ENCODE measurements at regions not wholly inside any gene's neighbourhood (a gene's known extent, or its start where the extent isn't known, plus 50 kb on each side); places are given as distances from the start of the nearest gene placed in this dataset.

- Histone ChIP-seq H3K27me3 (replicated peaks in 1 of 4; ENCODE audit: control extremely low read depth in 1 of 4, control insufficient read depth in 3 of 4, insufficient read depth in 4 of 4, low read length in 3 of 4) (no peaks in the 10 kb centered on the region), H3K9ac (ENCODE audit: low read length) (no peak overlapping the region), H3K79me2 (ENCODE audit: control insufficient read depth, insufficient read depth, low read length) (no peaks in the 10 kb centered on the region), H3K27ac (ENCODE audit: low read length in 2 of 2) (no peak overlapping the region), H2AFZ (ENCODE audit: insufficient read depth, low read depth, low read length, poor library complexity, severe bottlenecking) (no peak overlapping the region), H3K9me3 (ENCODE audit: control extremely low read depth in 1 of 3, control insufficient read depth in 2 of 3, insufficient read depth in 1 of 3, low read length in 2 of 3) (no peaks in the 10 kb centered on the region), H4K20me1 (ENCODE audit: control insufficient read depth, insufficient read depth, low read length, poor library complexity, severe bottlenecking) (no peaks in the 10 kb centered on the region), H3K4me2 (replicated peaks; ENCODE audit: low read depth, low read length, poor library complexity, severe bottlenecking) (no peak overlapping the region), H3K4me3 (ENCODE audit: control extremely low read depth in 1 of 5, extremely low read depth in 1 of 5, insufficient read depth in 1 of 5, low read depth in 2 of 5, low read length in 4 of 5) (no peak overlapping the region), H3K4me1 (ENCODE audit: control insufficient read depth in 2 of 2, insufficient read depth in 2 of 2, low read length in 2 of 2) (peaks cover 15 to 22% of the 10 kb centered on the region in 2 donors), H3K36me3 (replicated peaks in 1 of 2; ENCODE audit: control extremely low read depth in 1 of 2, control insufficient read depth in 1 of 2, extremely low read depth in 1 of 2, insufficient read depth in 2 of 2, low read length in 1 of 2) (no peaks in the 10 kb centered on the region)
- Mint-ChIP-seq H3K27me3 (no peaks in the 10 kb centered on the region), H3K27ac (no peak overlapping the region), H3K9me3 (ENCODE audit: insufficient read depth) (no peaks in the 10 kb centered on the region), H3K4me1 (peaks cover 32% of the 10 kb centered on the region), H3K4me3 (no peak overlapping the region)
- no peak for TF ChIP-seq EZH2 (IDR thresholded peaks at IDR 0.05; ENCODE audit: borderline replicate concordance, insufficient read depth, low read depth, low read length, poor library complexity, severe bottlenecking)
- TF ChIP-seq CTCF (IDR thresholded peaks at IDR 0.05), result no peak
- intact Hi-C loops (cut with micrococcal nuclease), result no loop called here
- POLR2A ChIA-PET, result no interaction called here
- WGBS (ENCODE audit: insufficient coverage), result 82% methylated on average over 7 of the region's 10 CpGs
- CTCF ChIA-PET, result interaction anchor here (1.4 kb wide), 1 partner anchor 22 kb away, joined by 3 read pairs; no protein-coding TSS in a partner anchor
- DNase-seq (no peak), ATAC-seq (ENCODE audit: low read depth) (no peak)
Measured at GRCh38 chr10:3853016-3853415, 68.0 kb upstream of the KLF6 start.

GRCh38 chr10:3852147-3852904 lies 67.3 kb upstream of the KLF6 start:
- ChIA-PET CTCF (interaction anchor here (1.0 to 1.4 kb wide), 3 partner anchors 21 to 68 kb away, joined by 3 to 6 read pairs (median 3); partner anchors contain the start of gene KLF6), POLR2A (interaction anchor here (2.6 kb wide), 1 partner anchor 68 kb away, joined by 34 read pairs; the partner anchor contains the start of gene KLF6)
- Histone ChIP-seq H3K27ac (ENCODE audit: low read length in 2 of 2) (peak overlapping the region; percentile 66 to 74), H3K27me3 (replicated peaks in 1 of 4; ENCODE audit: control extremely low read depth in 1 of 4, control insufficient read depth in 3 of 4, insufficient read depth in 4 of 4, low read length in 3 of 4) (no peaks in the 10 kb centered on the region), H3K4me3 (ENCODE audit: control extremely low read depth in 1 of 5, extremely low read depth in 1 of 5, insufficient read depth in 1 of 5, low read depth in 2 of 5, low read length in 4 of 5) (no peak overlapping the region), H3K4me1 (ENCODE audit: control insufficient read depth in 2 of 2, insufficient read depth in 2 of 2, low read length in 2 of 2) (peaks cover 15 to 22% of the 10 kb centered on the region in 2 donors), H4K20me1 (ENCODE audit: control insufficient read depth, insufficient read depth, low read length, poor library complexity, severe bottlenecking) (no peaks in the 10 kb centered on the region), H3K9ac (ENCODE audit: low read length) (no peak overlapping the region), H3K36me3 (replicated peaks in 1 of 2; ENCODE audit: control extremely low read depth in 1 of 2, control insufficient read depth in 1 of 2, extremely low read depth in 1 of 2, insufficient read depth in 2 of 2, low read length in 1 of 2) (no peaks in the 10 kb centered on the region), H3K9me3 (ENCODE audit: control extremely low read depth in 1 of 3, control insufficient read depth in 2 of 3, insufficient read depth in 1 of 3, low read length in 2 of 3) (no peaks in the 10 kb centered on the region), H3K79me2 (ENCODE audit: control insufficient read depth, insufficient read depth, low read length) (no peaks in the 10 kb centered on the region), H3K4me2 (replicated peaks; ENCODE audit: low read depth, low read length, poor library complexity, severe bottlenecking) (peak overlapping the region; percentile 54), H2AFZ (ENCODE audit: insufficient read depth, low read depth, low read length, poor library complexity, severe bottlenecking) (peak overlapping the region; percentile 31)
- H3K27ac Mint-ChIP-seq, result peak overlapping the region; percentile 85
- peaks cover 32% of the 10 kb centered on the region for H3K4me1 Mint-ChIP-seq
- H3K9me3 Mint-ChIP-seq (ENCODE audit: insufficient read depth), result no peaks in the 10 kb centered on the region
- intact Hi-C loops (cut with micrococcal nuclease), result loop anchor here (1.0 kb wide), 3 partner anchors 21 to 69 kb away; no protein-coding TSS in a partner anchor
- TF ChIP-seq EZH2 (IDR thresholded peaks at IDR 0.05; ENCODE audit: borderline replicate concordance, insufficient read depth, low read depth, low read length, poor library complexity, severe bottlenecking) (no peak), CTCF (IDR thresholded peaks at IDR 0.05) (no peak)
- H3K27me3 Mint-ChIP-seq, result no peaks in the 10 kb centered on the region
- H3K4me3 Mint-ChIP-seq, result peak overlapping the region; percentile 50
- 56% methylated on average over 2 of the region's 10 CpGs for WGBS (ENCODE audit: insufficient coverage)
- ATAC-seq (ENCODE audit: low read depth) (peak; percentile 70), DNase-seq (peak; percentile 53)

All from B cell (primary cell).